WTC11 (cell line): ENCODE measurements at regions not wholly inside any gene's neighbourhood (a gene's known extent, or its start where the extent isn't known, plus 50 kb on each side); places are given as distances from the start of the nearest gene placed in this dataset.

Experiments
- ATAC-seq: fragments of 200-7000 bp; cut with Tn5 transposase; 2 replicates; pipeline ENCODE4 v1.10.0; 2021; ENCODE audit warnings: mild to moderate bottlenecking, moderate library complexity
- CTCF ChIA-PET: fragments of 300-600 bp; sonication (Branson Sonifier 250); formaldehyde crosslinking; loops from one replicate; lab custom pipeline; 2021; ENCODE audit warnings: antibody characterized with exemption; lab: Charles Lee
- POLR2A ChIA-PET: fragments of 350-600 bp; sonication (Branson Sonifier 250); formaldehyde crosslinking; loops from one replicate; lab custom pipeline; 2021; ENCODE audit warnings: antibody characterized with exemption; lab: Charles Lee
- DNase-seq: peaks from one replicate; pipeline ENCODE4 v3.0.0; 2021; ENCODE audit warnings: low spot score
- H3K27ac Mint-ChIP-seq: 2 replicates; pipeline ENCODE4 v1.8.0; 2021; ENCODE audit warnings: mixed read lengths
- H3K27me3 Mint-ChIP-seq: 2 replicates; pipeline ENCODE4 v1.8.0; 2021; ENCODE audit warnings: low read depth, mild to moderate bottlenecking, moderate library complexity, mixed read lengths
- H3K36me3 Mint-ChIP-seq: 2 replicates; pipeline ENCODE4 v1.8.0; 2021; ENCODE audit warnings: mixed read lengths
- H3K4me1 Mint-ChIP-seq: 2 replicates; pipeline ENCODE4 v1.8.0; 2022; ENCODE audit warnings: mixed read lengths
- H3K4me3 Mint-ChIP-seq: 2 replicates; pipeline ENCODE4 v1.8.0; 2021; ENCODE audit warnings: mild to moderate bottlenecking, moderate library complexity, mixed read lengths
- H3K9me3 Mint-ChIP-seq: 2 replicates; pipeline ENCODE4 v1.8.0; 2021; ENCODE audit warnings: mixed read lengths
- CBFB ChIP-seq: sonication (generic); formaldehyde crosslinking; IDR thresholded peaks from 2 replicates; pipeline ENCODE4 v1.8.1; 2022; ENCODE audit warnings: mild to moderate bottlenecking, low read depth, missing genetic modification reagents
- ESRRA ChIP-seq: sonication (generic); formaldehyde crosslinking; IDR thresholded peaks from 2 replicates; pipeline ENCODE4 v1.8.1; 2022; ENCODE audit warnings: mild to moderate bottlenecking, missing genetic modification reagents, borderline replicate concordance
- GTF2I ChIP-seq: fragments of 250-450 bp; sonication (Bioruptor Pico); conservative IDR thresholded peaks from 2 replicates; pipeline ENCODE4 v1.4.0; 2021; ENCODE audit warnings: mild to moderate bottlenecking
- MAX ChIP-seq: sonication (generic); formaldehyde crosslinking; IDR thresholded peaks from 2 replicates; pipeline ENCODE4 v1.8.0; 2022; ENCODE audit warnings: mild to moderate bottlenecking, missing genetic modification reagents
- NFYB ChIP-seq: sonication (generic); formaldehyde crosslinking; conservative IDR thresholded peaks from 2 replicates; pipeline ENCODE4 v1.8.0; 2022; ENCODE audit warnings: low read depth, missing genetic modification reagents
- PRDM15 ChIP-seq: sonication (generic); formaldehyde crosslinking; IDR thresholded peaks from 2 replicates; pipeline ENCODE4 v1.8.0; 2022; ENCODE audit warnings: missing genetic modification reagents
- SMAD3 ChIP-seq: sonication (generic); formaldehyde crosslinking; IDR thresholded peaks from 2 replicates; pipeline ENCODE4 v1.8.0; 2022; ENCODE audit warnings: missing genetic modification reagents, mild to moderate bottlenecking, borderline replicate concordance
- TEAD4 ChIP-seq: sonication (generic); formaldehyde crosslinking; IDR thresholded peaks from 2 replicates; pipeline ENCODE4 v1.8.0; 2022; ENCODE audit warnings: mild to moderate bottlenecking, missing genetic modification reagents
- USF1 ChIP-seq: sonication (generic); formaldehyde crosslinking; IDR thresholded peaks from 2 replicates; pipeline ENCODE4 v1.8.0; 2022; ENCODE audit warnings: mild to moderate bottlenecking, missing genetic modification reagents
- ZBTB43 ChIP-seq: sonication (generic); formaldehyde crosslinking; IDR thresholded peaks from 2 replicates; pipeline ENCODE4 v1.8.1; 2023; ENCODE audit warnings: mild to moderate bottlenecking, missing genetic modification reagents
- ZNF121 ChIP-seq: sonication (generic); formaldehyde crosslinking; IDR thresholded peaks from 2 replicates; pipeline ENCODE4 v1.8.0; 2023; ENCODE audit warnings: missing genetic modification reagents
- ZNF138 ChIP-seq: sonication (generic); formaldehyde crosslinking; conservative IDR thresholded peaks from 2 replicates; pipeline ENCODE4 v1.8.1; 2022; ENCODE audit warnings: mild to moderate bottlenecking, moderate library complexity, missing genetic modification reagents
- ZNF263 ChIP-seq: sonication (generic); formaldehyde crosslinking; IDR thresholded peaks from 2 replicates; pipeline ENCODE4 v1.8.1; 2022; ENCODE audit warnings: low read depth, mild to moderate bottlenecking, moderate library complexity, missing genetic modification reagents
- TF ChIP-seq, protein P1 (sequence below): sonication (generic); formaldehyde crosslinking; IDR thresholded peaks from 2 replicates; pipeline ENCODE4 v1.8.0; 2023; ENCODE audit warnings: missing genetic modification reagents
- TF ChIP-seq, protein P2 (sequence below): fragments of 200-600 bp; IDR thresholded peaks from 2 replicates; pipeline ENCODE4 v1.8.0; 2022; ENCODE audit warnings: antibody characterized with exemption
- TF ChIP-seq, protein P3 (sequence below): sonication (generic); formaldehyde crosslinking; IDR thresholded peaks from 2 replicates; pipeline ENCODE4 v1.8.0; 2023; ENCODE audit warnings: missing genetic modification reagents, mild to moderate bottlenecking, borderline replicate concordance

DNA sequence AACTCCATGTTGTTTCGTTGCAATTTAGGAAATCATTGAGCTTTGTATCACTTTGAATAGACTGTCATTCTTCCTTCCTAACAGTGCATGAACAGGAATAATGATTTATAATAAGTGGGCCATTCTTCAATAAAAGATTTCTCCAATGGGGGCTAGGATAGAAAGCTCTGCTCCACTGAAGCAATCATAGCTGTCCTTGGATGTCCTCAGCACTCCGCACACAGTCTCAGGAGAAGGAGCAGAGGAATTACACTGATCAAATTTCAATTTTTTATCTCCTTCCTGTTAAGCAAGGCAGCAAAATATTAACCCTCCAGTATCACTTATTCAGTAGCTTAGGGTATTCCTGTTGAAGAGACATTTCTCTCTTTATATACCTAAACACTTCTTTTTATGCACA is 532.7 kb upstream of the ST8SIA4 start (continued):
- TF ChIP-seq USF1 (CRISPR knock-in tag), result no peak
- TF ChIP-seq, protein P1, sequence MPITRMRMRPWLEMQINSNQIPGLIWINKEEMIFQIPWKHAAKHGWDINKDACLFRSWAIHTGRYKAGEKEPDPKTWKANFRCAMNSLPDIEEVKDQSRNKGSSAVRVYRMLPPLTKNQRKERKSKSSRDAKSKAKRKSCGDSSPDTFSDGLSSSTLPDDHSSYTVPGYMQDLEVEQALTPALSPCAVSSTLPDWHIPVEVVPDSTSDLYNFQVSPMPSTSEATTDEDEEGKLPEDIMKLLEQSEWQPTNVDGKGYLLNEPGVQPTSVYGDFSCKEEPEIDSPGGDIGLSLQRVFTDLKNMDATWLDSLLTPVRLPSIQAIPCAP, result no peak
- TF ChIP-seq, protein P2, sequence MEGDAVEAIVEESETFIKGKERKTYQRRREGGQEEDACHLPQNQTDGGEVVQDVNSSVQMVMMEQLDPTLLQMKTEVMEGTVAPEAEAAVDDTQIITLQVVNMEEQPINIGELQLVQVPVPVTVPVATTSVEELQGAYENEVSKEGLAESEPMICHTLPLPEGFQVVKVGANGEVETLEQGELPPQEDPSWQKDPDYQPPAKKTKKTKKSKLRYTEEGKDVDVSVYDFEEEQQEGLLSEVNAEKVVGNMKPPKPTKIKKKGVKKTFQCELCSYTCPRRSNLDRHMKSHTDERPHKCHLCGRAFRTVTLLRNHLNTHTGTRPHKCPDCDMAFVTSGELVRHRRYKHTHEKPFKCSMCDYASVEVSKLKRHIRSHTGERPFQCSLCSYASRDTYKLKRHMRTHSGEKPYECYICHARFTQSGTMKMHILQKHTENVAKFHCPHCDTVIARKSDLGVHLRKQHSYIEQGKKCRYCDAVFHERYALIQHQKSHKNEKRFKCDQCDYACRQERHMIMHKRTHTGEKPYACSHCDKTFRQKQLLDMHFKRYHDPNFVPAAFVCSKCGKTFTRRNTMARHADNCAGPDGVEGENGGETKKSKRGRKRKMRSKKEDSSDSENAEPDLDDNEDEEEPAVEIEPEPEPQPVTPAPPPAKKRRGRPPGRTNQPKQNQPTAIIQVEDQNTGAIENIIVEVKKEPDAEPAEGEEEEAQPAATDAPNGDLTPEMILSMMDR, result no peak
- TF ChIP-seq, all 79 proteins: peak for 0

DNA sequence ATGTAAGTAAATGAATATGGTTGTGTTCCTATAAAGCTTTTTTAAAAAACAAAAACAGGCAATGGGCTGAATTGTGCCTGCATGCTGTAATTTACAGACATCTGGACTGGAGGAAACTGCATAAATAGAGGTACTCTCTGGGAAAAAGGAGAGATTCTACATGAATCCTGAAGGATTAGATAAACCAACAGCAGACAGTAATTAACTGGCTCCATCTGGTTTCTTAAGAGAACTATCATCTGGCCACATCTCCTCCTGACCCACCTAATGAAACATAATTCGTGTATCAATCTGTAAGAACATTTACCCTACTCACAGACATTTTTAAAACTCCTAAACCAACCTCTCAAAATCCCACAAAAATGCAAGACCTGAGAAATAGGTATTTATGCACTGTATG is 528.1 kb upstream of the ST8SIA4 start:
- no peaks in the 10 kb centered on the region for H3K27me3 Mint-ChIP-seq
- H3K36me3 Mint-ChIP-seq, result no peaks in the 10 kb centered on the region
- H3K4me1 Mint-ChIP-seq, result no peaks in the 10 kb centered on the region
- DNase-seq (no peak), ATAC-seq (no peak)
- peaks cover 9% of the 10 kb centered on the region for H3K9me3 Mint-ChIP-seq
- no peak overlapping the region for H3K4me3 Mint-ChIP-seq
- TF ChIP-seq MAX (CRISPR knock-in tag) (no peak), GTF2I (CRISPR knock-in tag) (no peak)
- no peak overlapping the region for H3K27ac Mint-ChIP-seq
- POLR2A ChIA-PET, result no interaction called here
- CTCF ChIA-PET, result no interaction called here

DNA sequence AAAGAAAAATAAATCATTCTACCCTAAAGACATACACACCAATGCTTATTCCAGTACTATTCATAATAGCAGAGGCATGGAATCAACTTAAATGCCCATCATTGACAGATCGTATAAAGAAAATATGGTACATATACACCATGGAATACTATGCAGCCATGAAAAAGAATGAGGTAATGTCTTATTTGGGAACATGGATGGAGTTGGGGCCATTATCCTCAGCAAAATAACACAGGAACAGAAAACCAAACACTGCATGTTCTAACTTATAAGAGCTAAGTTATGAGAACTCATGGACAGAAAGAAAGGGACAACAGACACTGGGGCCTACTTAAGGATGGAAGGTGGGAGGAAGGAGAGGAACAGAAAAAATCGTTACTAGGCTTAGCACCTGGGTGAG is 527.5 kb upstream of the ST8SIA4 start:
- Mint-ChIP-seq H3K27ac (no peak overlapping the region), H3K4me3 (no peak overlapping the region), H3K27me3 (no peaks in the 10 kb centered on the region), H3K36me3 (no peaks in the 10 kb centered on the region), H3K4me1 (no peaks in the 10 kb centered on the region), H3K9me3 (peaks cover 9% of the 10 kb centered on the region)
- no peak for DNase-seq
- ATAC-seq, result no peak
- ChIA-PET CTCF (no interaction called here), POLR2A (no interaction called here)
- no peak for TF ChIP-seq USF1 (CRISPR knock-in tag)
- no peak for TF ChIP-seq NFYB
- TF ChIP-seq TEAD4 (CRISPR knock-in tag), result no peak
- no peak for TF ChIP-seq ZNF263 (CRISPR knock-in tag)
- TF ChIP-seq ESRRA (CRISPR knock-in tag), result no peak
- no peak for TF ChIP-seq ZBTB43 (CRISPR knock-in tag)
- no peak for TF ChIP-seq SMAD3 (CRISPR knock-in tag)
- TF ChIP-seq ZNF121 (CRISPR knock-in tag), result no peak
- no peak for TF ChIP-seq CBFB (CRISPR knock-in tag)
- no peak for TF ChIP-seq ZNF138 (CRISPR knock-in tag)
- TF ChIP-seq PRDM15 (CRISPR knock-in tag), result no peak
- TF ChIP-seq, protein P3, sequence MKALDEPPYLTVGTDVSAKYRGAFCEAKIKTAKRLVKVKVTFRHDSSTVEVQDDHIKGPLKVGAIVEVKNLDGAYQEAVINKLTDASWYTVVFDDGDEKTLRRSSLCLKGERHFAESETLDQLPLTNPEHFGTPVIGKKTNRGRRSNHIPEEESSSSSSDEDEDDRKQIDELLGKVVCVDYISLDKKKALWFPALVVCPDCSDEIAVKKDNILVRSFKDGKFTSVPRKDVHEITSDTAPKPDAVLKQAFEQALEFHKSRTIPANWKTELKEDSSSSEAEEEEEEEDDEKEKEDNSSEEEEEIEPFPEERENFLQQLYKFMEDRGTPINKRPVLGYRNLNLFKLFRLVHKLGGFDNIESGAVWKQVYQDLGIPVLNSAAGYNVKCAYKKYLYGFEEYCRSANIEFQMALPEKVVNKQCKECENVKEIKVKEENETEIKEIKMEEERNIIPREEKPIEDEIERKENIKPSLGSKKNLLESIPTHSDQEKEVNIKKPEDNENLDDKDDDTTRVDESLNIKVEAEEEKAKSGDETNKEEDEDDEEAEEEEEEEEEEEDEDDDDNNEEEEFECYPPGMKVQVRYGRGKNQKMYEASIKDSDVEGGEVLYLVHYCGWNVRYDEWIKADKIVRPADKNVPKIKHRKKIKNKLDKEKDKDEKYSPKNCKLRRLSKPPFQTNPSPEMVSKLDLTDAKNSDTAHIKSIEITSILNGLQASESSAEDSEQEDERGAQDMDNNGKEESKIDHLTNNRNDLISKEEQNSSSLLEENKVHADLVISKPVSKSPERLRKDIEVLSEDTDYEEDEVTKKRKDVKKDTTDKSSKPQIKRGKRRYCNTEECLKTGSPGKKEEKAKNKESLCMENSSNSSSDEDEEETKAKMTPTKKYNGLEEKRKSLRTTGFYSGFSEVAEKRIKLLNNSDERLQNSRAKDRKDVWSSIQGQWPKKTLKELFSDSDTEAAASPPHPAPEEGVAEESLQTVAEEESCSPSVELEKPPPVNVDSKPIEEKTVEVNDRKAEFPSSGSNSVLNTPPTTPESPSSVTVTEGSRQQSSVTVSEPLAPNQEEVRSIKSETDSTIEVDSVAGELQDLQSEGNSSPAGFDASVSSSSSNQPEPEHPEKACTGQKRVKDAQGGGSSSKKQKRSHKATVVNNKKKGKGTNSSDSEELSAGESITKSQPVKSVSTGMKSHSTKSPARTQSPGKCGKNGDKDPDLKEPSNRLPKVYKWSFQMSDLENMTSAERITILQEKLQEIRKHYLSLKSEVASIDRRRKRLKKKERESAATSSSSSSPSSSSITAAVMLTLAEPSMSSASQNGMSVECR (CRISPR knock-in tag), result no peak
- TF ChIP-seq, protein P1, result no peak
